GM10266 (cell line): ENCODE measurements at regions not wholly inside any gene's neighbourhood (a gene's known extent, or its start where the extent isn't known, plus 50 kb on each side); places are given as distances from the start of the nearest gene placed in this dataset.

Experiments used
- DNase-seq: peaks from one replicate; pipeline ENCODE4 v3.0.0; 2012; ENCODE audit errors: extremely low spot score
- TF ChIP-seq, protein P1 (sequence below): IDR thresholded peaks from 2 replicates; pipeline ENCODE4 v1.5.1; 2012; ENCODE audit warnings: mild to moderate bottlenecking, low read depth; ENCODE audit not compliant: control insufficient read depth, insufficient read depth; ENCODE audit errors: missing control alignments

DNA sequence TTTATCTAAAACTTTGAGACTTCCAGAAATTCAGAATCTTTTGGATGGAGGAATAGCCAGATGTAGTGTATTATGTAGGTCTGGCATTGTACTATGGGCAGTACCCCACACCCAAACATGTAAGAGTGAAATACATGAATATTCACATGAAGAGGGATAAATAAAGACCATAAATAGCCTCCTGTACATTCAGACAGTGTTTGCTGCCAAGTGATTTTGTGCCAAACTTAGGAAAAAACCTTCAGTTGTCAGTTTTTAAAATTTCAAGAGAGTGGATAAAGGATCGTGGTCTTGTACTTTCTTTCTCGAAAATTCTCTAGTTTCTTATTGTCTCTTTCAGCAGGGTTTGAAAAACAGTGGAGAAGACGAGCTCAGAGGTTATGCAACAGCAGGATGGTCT lies 150.3 kb upstream of the LARGE1 start:
- TF ChIP-seq, protein P1, sequence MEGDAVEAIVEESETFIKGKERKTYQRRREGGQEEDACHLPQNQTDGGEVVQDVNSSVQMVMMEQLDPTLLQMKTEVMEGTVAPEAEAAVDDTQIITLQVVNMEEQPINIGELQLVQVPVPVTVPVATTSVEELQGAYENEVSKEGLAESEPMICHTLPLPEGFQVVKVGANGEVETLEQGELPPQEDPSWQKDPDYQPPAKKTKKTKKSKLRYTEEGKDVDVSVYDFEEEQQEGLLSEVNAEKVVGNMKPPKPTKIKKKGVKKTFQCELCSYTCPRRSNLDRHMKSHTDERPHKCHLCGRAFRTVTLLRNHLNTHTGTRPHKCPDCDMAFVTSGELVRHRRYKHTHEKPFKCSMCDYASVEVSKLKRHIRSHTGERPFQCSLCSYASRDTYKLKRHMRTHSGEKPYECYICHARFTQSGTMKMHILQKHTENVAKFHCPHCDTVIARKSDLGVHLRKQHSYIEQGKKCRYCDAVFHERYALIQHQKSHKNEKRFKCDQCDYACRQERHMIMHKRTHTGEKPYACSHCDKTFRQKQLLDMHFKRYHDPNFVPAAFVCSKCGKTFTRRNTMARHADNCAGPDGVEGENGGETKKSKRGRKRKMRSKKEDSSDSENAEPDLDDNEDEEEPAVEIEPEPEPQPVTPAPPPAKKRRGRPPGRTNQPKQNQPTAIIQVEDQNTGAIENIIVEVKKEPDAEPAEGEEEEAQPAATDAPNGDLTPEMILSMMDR = no peak
- DNase-seq = no peak

DNA sequence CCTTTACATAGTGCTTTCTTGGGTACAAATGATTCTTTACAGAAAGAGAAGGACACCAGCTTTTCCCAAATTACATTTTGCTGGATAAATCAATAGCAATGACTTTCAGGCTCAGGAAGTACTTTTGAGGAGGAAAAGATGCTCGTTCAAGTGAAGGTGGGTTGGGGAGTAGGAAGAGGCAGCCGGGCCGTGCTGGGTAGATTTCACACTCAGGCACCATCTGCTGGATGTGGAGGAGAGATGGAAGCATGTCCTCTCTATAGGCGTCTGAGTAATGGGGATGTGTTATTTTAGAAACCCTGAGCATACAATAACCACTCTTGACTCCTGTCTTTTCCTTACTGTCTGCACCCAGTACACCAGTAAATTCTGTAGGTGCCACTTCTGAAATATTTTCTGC lies 152.3 kb upstream of the LARGE1 start:
- TF ChIP-seq, protein P1 = no peak
- DNase-seq = no peak

DNA sequence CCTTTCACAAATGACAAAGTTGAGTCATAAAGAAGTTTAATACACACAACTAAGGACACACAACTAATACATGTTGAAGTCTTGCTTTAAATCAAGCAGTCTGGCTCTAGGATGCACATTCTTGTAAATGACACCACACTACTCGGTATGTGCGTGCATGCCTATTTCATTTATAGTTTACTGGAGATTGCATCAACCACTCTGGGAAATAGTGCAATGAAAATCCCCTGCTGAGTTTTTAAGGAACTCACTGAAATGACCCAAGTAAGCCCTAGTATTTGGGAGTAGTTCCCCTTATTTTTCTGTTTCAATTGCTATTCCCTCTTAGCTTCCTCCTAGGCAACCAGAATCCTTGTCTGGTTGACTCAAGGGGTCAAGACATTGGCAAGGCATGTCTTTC lies 160.2 kb upstream of the LARGE1 start:
- no peak for DNase-seq
- TF ChIP-seq, protein P1 = no peak

DNA sequence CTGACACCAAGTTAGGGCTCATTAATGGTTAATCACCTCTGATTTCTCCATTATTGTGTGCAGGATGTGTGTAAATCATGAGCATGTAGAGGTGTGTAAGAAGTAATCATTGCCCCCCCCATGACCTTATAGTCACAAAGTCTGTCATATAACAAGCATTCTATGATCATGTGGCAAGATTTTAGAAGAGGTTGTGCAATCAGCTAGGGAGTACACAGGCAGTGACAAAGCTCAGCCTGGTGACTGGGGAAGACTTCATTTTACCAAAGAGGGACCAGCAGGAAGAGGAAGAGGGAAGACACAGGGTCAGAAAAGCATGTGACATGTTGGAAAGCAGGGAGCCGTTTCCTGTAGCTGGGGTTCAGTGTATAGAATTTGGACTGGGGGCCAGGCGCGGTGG lies 176.5 kb upstream of the LARGE1 start:
- no peak for DNase-seq
- TF ChIP-seq, protein P1 = no peak

DNA sequence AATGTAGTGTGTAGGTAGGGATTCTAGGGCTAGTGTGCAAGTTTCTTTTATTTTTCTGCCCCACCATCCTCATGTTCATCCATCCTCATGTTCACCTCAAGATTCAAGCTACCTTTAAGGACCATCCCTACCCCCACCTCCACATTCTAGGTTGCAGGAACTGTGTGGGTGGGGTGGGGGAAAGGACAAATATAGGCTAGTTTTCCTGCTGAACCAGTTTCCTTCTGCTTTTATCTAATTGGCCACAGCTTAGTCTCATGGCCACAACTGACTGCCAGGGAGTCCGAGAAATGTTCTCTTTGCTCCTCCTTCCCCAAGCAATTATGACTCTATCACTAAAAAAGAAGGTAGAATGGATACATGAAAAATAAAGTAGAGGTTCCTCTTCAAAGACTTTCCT lies 179.0 kb upstream of the LARGE1 start:
- DNase-seq = no peak
- TF ChIP-seq, protein P1 = no peak

DNA sequence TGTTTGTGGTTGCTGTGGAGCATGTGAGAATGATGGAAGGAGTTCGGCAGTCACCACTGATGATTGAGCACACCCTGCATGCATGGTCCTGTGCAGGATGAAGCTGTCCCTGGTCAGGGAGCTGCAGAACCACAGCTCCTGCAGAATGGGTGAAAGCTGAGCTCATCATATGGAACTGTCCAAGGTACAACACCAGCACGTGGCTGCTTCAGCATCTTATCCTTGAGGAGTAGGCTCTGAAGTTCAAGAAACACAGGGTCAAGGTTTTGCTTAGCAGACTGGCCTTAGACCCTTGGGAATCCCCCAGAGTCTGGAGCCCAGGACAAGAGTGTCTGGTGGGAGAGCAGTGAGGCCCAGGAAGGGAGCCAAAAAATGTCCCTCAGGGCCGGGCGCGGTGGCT lies 182.4 kb upstream of the LARGE1 start:
- DNase-seq = no peak
- TF ChIP-seq, protein P1 = no peak

DNA sequence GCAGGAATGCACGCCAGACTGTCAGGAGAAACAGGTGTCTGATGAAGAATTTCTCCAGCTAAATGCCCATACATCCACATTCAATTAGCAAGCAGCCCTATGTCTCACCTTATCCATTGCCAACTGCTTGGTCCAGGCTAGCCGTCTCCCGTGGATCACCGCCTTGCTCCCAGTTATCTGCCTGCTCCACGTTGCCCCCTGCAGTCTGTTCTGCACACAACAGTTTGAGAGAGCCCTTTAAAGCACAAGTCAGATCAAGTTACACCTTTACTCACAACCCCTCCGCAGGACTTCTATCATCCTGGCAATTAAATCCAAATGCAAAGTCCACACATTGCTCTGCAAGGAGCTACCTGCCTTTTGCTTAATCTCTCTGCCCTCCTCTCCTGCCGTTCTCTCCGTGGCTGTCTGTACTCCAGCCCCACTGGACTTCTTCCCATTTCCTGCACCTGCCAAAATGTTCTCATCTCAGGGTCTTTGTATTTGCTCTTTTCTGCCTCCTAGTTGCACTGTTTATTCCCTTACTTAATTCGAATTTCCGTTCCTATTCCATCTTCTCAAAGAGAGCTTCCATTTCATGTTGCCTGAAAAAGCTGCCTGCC lies 185.3 kb upstream of the LARGE1 start:
- TF ChIP-seq, protein P1 = peak; percentile 35
- no peak for DNase-seq
